Dedifferentiated amniotic fluid mesenchymal stem cell (primary cell): ENCODE measurements at regions not wholly inside any gene's neighbourhood (a gene's known extent, or its start where the extent isn't known, plus 50 kb on each side); places are given as distances from the start of the nearest gene placed in this dataset.
"Not testable (repeated sequence)": the region's sequence is repeated elsewhere in the genome, so short reads cannot be mapped to it uniquely, and the experiment has no call there.

Source experiments
- DNase-seq: peaks from one replicate; pipeline ENCODE4 v3.0.0-alpha.2; 2016; ENCODE audit errors: extremely low spot score

- no peak for DNase-seq
Measured at GRCh38 chr14:27242874-27243273, 645.0 kb upstream of the NOVA1 start.

- DNase-seq, result no peak
Measured at GRCh38 chr14:27243365-27243764, 645.5 kb upstream of the NOVA1 start.

GRCh38 chr14:27245947-27246346, 648.1 kb upstream of the NOVA1 start:
- DNase-seq, result no peak

- no peak for DNase-seq
Measured at GRCh38 chr14:27253966-27254365, 656.1 kb upstream of the NOVA1 start.

- DNase-seq, result no peak
Measured at GRCh38 chr14:27256805-27257204, 659.0 kb upstream of the NOVA1 start.

- no peak for DNase-seq
Measured at GRCh38 chr14:27267876-27268275, 670.0 kb upstream of the NOVA1 start.

- DNase-seq, result no peak
Measured at GRCh38 chr14:27270716-27271115, 672.9 kb upstream of the NOVA1 start.

- DNase-seq, result no peak
Measured at GRCh38 chr14:27278341-27278740, 680.5 kb upstream of the NOVA1 start.

GRCh38 chr14:27305441-27305945, 707.7 kb upstream of the NOVA1 start:
- DNase-seq, result no peak

GRCh38 chr14:27312730-27313129, 714.9 kb upstream of the NOVA1 start:
- DNase-seq, result not testable (repeated sequence)

GRCh38 chr14:27314231-27314630, 716.4 kb upstream of the NOVA1 start:
- no peak for DNase-seq

GRCh38 chr14:27315477-27315876, 717.6 kb upstream of the NOVA1 start:
- no peak for DNase-seq

GRCh38 chr14:27315947-27316346, 718.1 kb upstream of the NOVA1 start:
- no peak for DNase-seq

- no peak for DNase-seq
Measured at GRCh38 chr14:27318774-27319420, 721.1 kb upstream of the NOVA1 start.

GRCh38 chr14:27320261-27320660, 722.4 kb upstream of the NOVA1 start:
- DNase-seq, result no peak

GRCh38 chr14:27327095-27327494, 729.3 kb upstream of the NOVA1 start:
- DNase-seq, result no peak

GRCh38 chr14:27338012-27338411, 740.2 kb upstream of the NOVA1 start:
- no peak for DNase-seq

GRCh38 chr14:27363036-27363435, 765.2 kb upstream of the NOVA1 start:
- not testable (repeated sequence) for DNase-seq

- no peak for DNase-seq
Measured at GRCh38 chr14:27366596-27366995, 768.8 kb upstream of the NOVA1 start.

- DNase-seq, result no peak
Measured at GRCh38 chr14:27367345-27367744, 769.5 kb upstream of the NOVA1 start.

- DNase-seq, result no peak
Measured at GRCh38 chr14:27370074-27370473, 772.2 kb upstream of the NOVA1 start.

GRCh38 chr14:27370775-27371174, 772.9 kb upstream of the NOVA1 start:
- DNase-seq, result no peak

- no peak for DNase-seq
Measured at GRCh38 chr14:27371209-27371608, 773.4 kb upstream of the NOVA1 start.

- DNase-seq, result no peak
Measured at GRCh38 chr14:27371868-27372267, 774.0 kb upstream of the NOVA1 start.
